Osteoblast (primary cell): ENCODE measurements at regions not wholly inside any gene's neighbourhood (a gene's known extent, or its start where the extent isn't known, plus 50 kb on each side); places are given as distances from the start of the nearest gene placed in this dataset.

Experiments used
- DNase-seq: peaks from one replicate; pipeline ENCODE4 v3.0.0; 2011; ENCODE audit warnings: low spot score, mixed read lengths; ENCODE audit not compliant: insufficient read length; ENCODE audit errors: missing footprints
- H2AFZ ChIP-seq: 2 replicates; pipeline ENCODE4 v1.6.0; 2011; ENCODE audit warnings: mild to moderate bottlenecking, low read length
- H3K27ac ChIP-seq: 2 replicates; pipeline ENCODE4 v1.5.1; 2011; ENCODE audit warnings: mild to moderate bottlenecking, low read depth, low read length, moderate library complexity
- H3K27me3 ChIP-seq: 2 replicates; pipeline ENCODE4 v1.6.0; 2012; ENCODE audit warnings: mild to moderate bottlenecking, control low read depth, inconsistent platforms, low read length, moderate library complexity; ENCODE audit not compliant: insufficient read depth
- H3K36me3 ChIP-seq: 2 replicates; pipeline ENCODE4 v1.5.1; 2011; ENCODE audit warnings: mild to moderate bottlenecking, low read length, control low read depth, moderate library complexity; ENCODE audit not compliant: insufficient read depth
- H3K4me1 ChIP-seq: 2 replicates; pipeline ENCODE4 v1.5.1; 2011; ENCODE audit warnings: mild to moderate bottlenecking, low read length, control low read depth, moderate library complexity; ENCODE audit not compliant: insufficient read depth
- H3K4me2 ChIP-seq: 2 replicates; pipeline ENCODE4 v1.6.0; 2011; ENCODE audit warnings: mild to moderate bottlenecking, low read length; ENCODE audit not compliant: insufficient read depth
- H3K4me3 ChIP-seq: fragments of 200-600 bp; sonication (generic); 3 replicates; pipeline ENCODE4 v1.5.1; 2012; ENCODE audit warnings: mild to moderate bottlenecking, low read length, inconsistent platforms; ENCODE audit not compliant: insufficient read depth
- H3K79me2 ChIP-seq: 2 replicates; pipeline ENCODE4 v1.6.0; 2012; ENCODE audit warnings: mild to moderate bottlenecking, low read length, control low read depth, inconsistent platforms; ENCODE audit not compliant: insufficient read depth
- H3K9me3 ChIP-seq: 2 replicates; pipeline ENCODE4 v1.5.1; 2011; ENCODE audit warnings: low read depth, low read length, control low read depth
- H4K20me1 ChIP-seq: 2 replicates; pipeline ENCODE4 v1.6.0; 2012; ENCODE audit warnings: mild to moderate bottlenecking, low read length, control low read depth; ENCODE audit not compliant: insufficient read depth
- TF ChIP-seq, protein P1 (sequence below): IDR thresholded peaks from 2 replicates; pipeline ENCODE4 v1.5.1; 2011; ENCODE audit warnings: mild to moderate bottlenecking, low read depth, low read length, moderate library complexity; ENCODE audit errors: extremely low read depth

DNA sequence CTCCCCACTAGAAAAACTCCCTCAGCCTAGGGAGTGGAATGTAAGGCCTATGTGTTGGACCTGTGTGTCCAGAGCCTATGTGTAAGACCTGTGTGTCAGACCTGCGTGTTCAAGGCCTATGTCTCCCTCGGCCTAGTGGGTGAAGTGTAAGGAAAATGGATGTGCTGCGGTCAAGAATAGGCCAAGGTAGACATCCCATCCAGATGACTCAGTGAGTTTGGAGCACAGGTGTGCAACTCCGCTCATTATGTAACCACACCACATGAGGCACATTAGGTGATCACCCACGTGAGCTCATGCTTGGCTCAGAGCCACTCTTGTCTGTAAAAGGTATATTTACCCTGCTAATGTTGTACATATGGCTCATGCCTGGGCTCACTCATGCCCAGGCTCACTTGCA, 565.3 kb upstream of the CRIM1 start:
- Histone ChIP-seq H3K9me3 (peaks cover 6% of the 10 kb centered on the region), H3K4me1 (no peaks in the 10 kb centered on the region), H3K4me2 (no peak overlapping the region), H4K20me1 (no peaks in the 10 kb centered on the region), H3K27me3 (no peaks in the 10 kb centered on the region), H2AFZ (no peak overlapping the region), H3K79me2 (no peaks in the 10 kb centered on the region), H3K4me3 (no peak overlapping the region), H3K27ac (no peak overlapping the region), H3K36me3 (no peaks in the 10 kb centered on the region)
- TF ChIP-seq, protein P1, sequence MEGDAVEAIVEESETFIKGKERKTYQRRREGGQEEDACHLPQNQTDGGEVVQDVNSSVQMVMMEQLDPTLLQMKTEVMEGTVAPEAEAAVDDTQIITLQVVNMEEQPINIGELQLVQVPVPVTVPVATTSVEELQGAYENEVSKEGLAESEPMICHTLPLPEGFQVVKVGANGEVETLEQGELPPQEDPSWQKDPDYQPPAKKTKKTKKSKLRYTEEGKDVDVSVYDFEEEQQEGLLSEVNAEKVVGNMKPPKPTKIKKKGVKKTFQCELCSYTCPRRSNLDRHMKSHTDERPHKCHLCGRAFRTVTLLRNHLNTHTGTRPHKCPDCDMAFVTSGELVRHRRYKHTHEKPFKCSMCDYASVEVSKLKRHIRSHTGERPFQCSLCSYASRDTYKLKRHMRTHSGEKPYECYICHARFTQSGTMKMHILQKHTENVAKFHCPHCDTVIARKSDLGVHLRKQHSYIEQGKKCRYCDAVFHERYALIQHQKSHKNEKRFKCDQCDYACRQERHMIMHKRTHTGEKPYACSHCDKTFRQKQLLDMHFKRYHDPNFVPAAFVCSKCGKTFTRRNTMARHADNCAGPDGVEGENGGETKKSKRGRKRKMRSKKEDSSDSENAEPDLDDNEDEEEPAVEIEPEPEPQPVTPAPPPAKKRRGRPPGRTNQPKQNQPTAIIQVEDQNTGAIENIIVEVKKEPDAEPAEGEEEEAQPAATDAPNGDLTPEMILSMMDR = no peak
- no peak for DNase-seq

DNA sequence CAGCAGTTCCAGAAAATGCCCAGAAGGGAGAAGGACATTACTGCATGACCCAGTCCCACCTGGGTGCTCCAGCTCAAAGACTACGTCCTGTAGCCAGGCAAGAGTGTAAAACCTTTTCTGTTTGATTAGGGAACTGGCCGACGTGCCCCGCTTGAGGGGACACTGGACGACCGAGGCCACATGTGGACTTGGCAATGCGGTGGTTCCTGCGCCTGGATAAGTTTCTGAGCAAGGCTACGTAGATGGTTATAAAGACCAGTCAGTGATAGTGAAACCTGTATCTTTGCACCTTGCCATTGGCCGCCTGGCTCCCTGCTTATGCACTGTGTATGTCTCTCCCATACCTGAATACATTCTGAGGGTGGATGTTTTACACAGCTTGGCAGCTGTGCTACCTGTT, 567.0 kb upstream of the CRIM1 start:
- DNase-seq = no peak
- H3K4me2 ChIP-seq = no peak overlapping the region
- TF ChIP-seq, protein P1 = no peak
- peaks cover 6% of the 10 kb centered on the region for H3K9me3 ChIP-seq
- no peaks in the 10 kb centered on the region for H4K20me1 ChIP-seq
- H3K79me2 ChIP-seq = no peaks in the 10 kb centered on the region
- no peak overlapping the region for H2AFZ ChIP-seq
- no peaks in the 10 kb centered on the region for H3K27me3 ChIP-seq
- no peaks in the 10 kb centered on the region for H3K4me1 ChIP-seq
- no peak overlapping the region for H3K4me3 ChIP-seq
- no peak overlapping the region for H3K27ac ChIP-seq
- no peaks in the 10 kb centered on the region for H3K36me3 ChIP-seq

DNA sequence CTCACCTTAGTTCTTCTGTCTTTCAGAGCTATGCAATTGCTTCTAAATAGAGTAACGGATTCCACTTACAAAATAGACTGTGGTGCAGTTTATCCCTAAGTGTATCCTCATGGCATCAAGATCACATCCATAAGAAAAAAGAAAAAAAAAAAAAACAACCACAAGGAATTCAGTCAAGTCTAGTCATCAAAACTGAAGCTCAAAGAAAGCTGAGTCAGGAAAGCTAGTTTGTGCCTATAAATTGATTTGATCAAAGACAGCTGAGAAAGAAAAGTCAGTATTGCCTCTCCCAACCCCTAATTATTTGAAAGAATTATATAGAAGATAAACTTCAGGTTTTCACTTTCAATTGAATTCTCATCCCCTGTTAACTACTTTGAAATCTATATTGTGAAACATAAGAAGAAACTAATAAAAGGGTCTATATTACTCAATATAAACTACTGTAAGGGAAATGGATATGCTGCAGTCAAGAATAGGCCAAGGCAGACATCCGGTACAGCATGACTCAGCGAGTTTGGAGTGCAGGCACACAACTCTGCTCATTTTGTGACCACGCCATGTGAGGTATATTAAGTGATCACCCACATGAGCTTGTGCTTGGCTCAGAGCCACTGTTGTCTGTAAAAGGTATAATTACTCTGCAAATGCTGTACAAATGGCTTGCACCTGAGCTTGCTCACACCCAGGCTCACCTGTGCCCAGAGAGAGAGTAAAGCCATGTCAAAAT, 568.1 kb upstream of the CRIM1 start:
- Histone ChIP-seq H4K20me1 (no peaks in the 10 kb centered on the region), H3K4me3 (no peak overlapping the region), H3K27me3 (no peaks in the 10 kb centered on the region), H3K9me3 (peaks cover 6% of the 10 kb centered on the region), H3K4me2 (no peak overlapping the region), H3K27ac (no peak overlapping the region), H2AFZ (no peak overlapping the region), H3K4me1 (no peaks in the 10 kb centered on the region), H3K36me3 (no peaks in the 10 kb centered on the region), H3K79me2 (no peaks in the 10 kb centered on the region)
- peak; percentile 1 for DNase-seq
- TF ChIP-seq, protein P1 = no peak

DNA sequence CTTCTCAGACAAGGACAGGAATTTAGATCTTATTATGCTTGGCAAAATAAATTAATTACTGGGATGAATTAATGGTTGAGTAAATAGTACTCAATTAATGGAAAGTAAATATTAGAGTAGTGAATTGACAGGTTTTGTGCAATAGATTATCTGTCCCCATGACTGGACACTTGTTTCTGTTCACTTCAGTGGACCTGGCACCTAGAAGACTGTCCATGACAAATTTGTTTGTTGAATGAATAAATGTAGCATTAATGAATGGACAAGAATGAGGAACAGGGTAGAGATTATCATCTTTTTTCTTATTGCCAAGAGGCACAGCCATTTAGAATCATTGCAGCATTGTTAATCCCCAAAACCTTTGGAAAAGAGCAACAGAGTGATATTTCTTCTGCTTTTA, 570.0 kb upstream of the CRIM1 start:
- Histone ChIP-seq H3K4me2 (no peak overlapping the region), H2AFZ (no peak overlapping the region), H3K4me1 (no peaks in the 10 kb centered on the region), H4K20me1 (no peaks in the 10 kb centered on the region), H3K27me3 (no peaks in the 10 kb centered on the region), H3K9me3 (peaks cover 2% of the 10 kb centered on the region), H3K36me3 (no peaks in the 10 kb centered on the region), H3K27ac (no peak overlapping the region), H3K79me2 (no peaks in the 10 kb centered on the region), H3K4me3 (no peak overlapping the region)
- TF ChIP-seq, protein P1 = no peak
- DNase-seq = no peak
